ENCODE measurements at regions not wholly inside any gene's neighbourhood (a gene's known extent, or its start where the extent isn't known, plus 50 kb on each side); places are given as distances from the start of the nearest gene placed in this dataset.

GRCh38 chr6:125393449-125393858, 91.7 kb upstream of the HDDC2 start:
- Histone ChIP-seq H2BK15ac (ENCODE audit: low read depth, low read length) (no peak overlapping the region), H3K4me2 (ENCODE audit: low read depth, low read length) (no peak overlapping the region), H3K79me1 (ENCODE audit: low read depth in 1 of 2, low read length in 2 of 2) (no peaks in the 10 kb centered on the region), H2BK5ac (ENCODE audit: low read depth, low read length, poor library complexity, severe bottlenecking) (no peak overlapping the region), H3K9me3 (ENCODE audit: control insufficient read depth, insufficient read depth, low read length) (no peaks in the 10 kb centered on the region), H3K23ac (ENCODE audit: low read depth, low read length) (no peak overlapping the region), H3K18ac (ENCODE audit: low read depth, low read length) (no peak overlapping the region), H2AFZ (replicated peaks; ENCODE audit: low read length, poor library complexity) (no peak overlapping the region), H2AK5ac (ENCODE audit: low read depth, low read length) (no peak overlapping the region), H4K20me1 (ENCODE audit: insufficient read depth, low read length) (no peaks in the 10 kb centered on the region; the same call in 1 of the 2 replicates), H2BK120ac (ENCODE audit: low read depth, low read length) (no peak overlapping the region), H3K14ac (replicated peaks; ENCODE audit: low read depth, low read length) (no peak overlapping the region), H2AK9ac (replicated peaks; ENCODE audit: low read depth, low read length, poor library complexity) (no peak overlapping the region), H3K9me1 (ENCODE audit: insufficient read depth, low read length) (no peaks in the 10 kb centered on the region), H3K36me3 (ENCODE audit: control insufficient read depth, insufficient read depth, low read length) (no peaks in the 10 kb centered on the region), H3K56ac (ENCODE audit: extremely low read depth, insufficient read depth, low read length) (no peak overlapping the region), H2BK20ac (ENCODE audit: low read depth, low read length) (no peak overlapping the region), H3K9ac (ENCODE audit: low read depth, low read length) (no peak overlapping the region), H3K4me1 (ENCODE audit: control insufficient read depth, insufficient read depth, low read length) (no peaks in the 10 kb centered on the region), H3K27me3 (ENCODE audit: control insufficient read depth, insufficient read depth, low read length) (no peaks in the 10 kb centered on the region), H4K5ac (ENCODE audit: low read depth, low read length) (no peak overlapping the region), H3K4me3 (ENCODE audit: insufficient read depth, low read depth, low read length) (no peak overlapping the region), H4K8ac (ENCODE audit: low read depth in 2 of 2, low read length in 2 of 2) (no peak overlapping the region), H3K4ac (ENCODE audit: low read depth, low read length) (no peak overlapping the region), H3K27ac (ENCODE audit: insufficient read depth, low read length) (no peak overlapping the region), H4K91ac (ENCODE audit: insufficient read depth, low read depth, low read length) (no peak overlapping the region)
- ATAC-seq (ENCODE audit: low read depth) (no peak), DNase-seq (no peak)
- POLR2A ChIA-PET (ENCODE audit: unreplicated experiment) = no interaction called here
- no peak for TF ChIP-seq BHLHE40 (IDR thresholded peaks at IDR 0.05; ENCODE audit: low read depth, low read length)
- no peak for TF ChIP-seq RCOR1 (IDR thresholded peaks at IDR 0.05; ENCODE audit: insufficient replicate concordance, low read length)
- TF ChIP-seq SMC3 (IDR thresholded peaks at IDR 0.05; ENCODE audit: low read depth, low read length) = no peak
- no peak for TF ChIP-seq POLR2A (IDR thresholded peaks at IDR 0.05; ENCODE audit: low read depth, low read length)
- TF ChIP-seq CHD1 (IDR thresholded peaks at IDR 0.05; ENCODE audit: low read depth, low read length) = no peak
- TF ChIP-seq MAZ (IDR thresholded peaks at IDR 0.05; ENCODE audit: borderline replicate concordance, low read depth, low read length) = no peak
- no peak for TF ChIP-seq RAD21 (IDR thresholded peaks at IDR 0.05; ENCODE audit: low read length)
- TF ChIP-seq USF2 (IDR thresholded peaks at IDR 0.05; ENCODE audit: low read depth, low read length) = no peak
- no peak for TF ChIP-seq MXI1 (IDR thresholded peaks at IDR 0.05; ENCODE audit: borderline replicate concordance, low read depth, low read length)
- no peak for TF ChIP-seq CEBPB (IDR thresholded peaks at IDR 0.05; ENCODE audit: low read depth, low read length)
- no peak for TF ChIP-seq ELK1 (IDR thresholded peaks at IDR 0.05; ENCODE audit: borderline replicate concordance, low read depth, low read length)
- no peak for TF ChIP-seq NFE2L2 (IDR thresholded peaks at IDR 0.05; ENCODE audit: low read depth, low read length)
- intact Hi-C loops (cut with micrococcal nuclease) = no loop called here
- no TSS peak for BruUV-seq (replicated peaks)
- in situ Hi-C loops (cut with MboI; ENCODE audit: low sequenced_read_pairs) = no loop called here
- WGBS, 2 experiments (ENCODE audit: extremely low coverage in 2 of 2, insufficient read length in 1 of 2) = no CpG with 5 or more reads among the region's 1 CpG
- CTCF ChIA-PET = no interaction called here
- dilution Hi-C loops (cut with HindIII; ENCODE audit: low sequenced_read_pairs, unreplicated experiment) = no loop called here
